ENCODE measurements at regions not wholly inside any gene's neighbourhood (a gene's known extent, or its start where the extent isn't known, plus 50 kb on each side); places are given as distances from the start of the nearest gene placed in this dataset.
A peak's percentile ranks its signal among the peaks of the same experiment; 100 is the strongest.
"Not testable (repeated sequence)": the region's sequence is repeated elsewhere in the genome, so short reads cannot be mapped to it uniquely, and the experiment has no call there.

- no peak for DNase-seq
Observed at GRCh38 chr14:29391801-29392200, 535.8 kb downstream of the PRKD1 start.

DNA sequence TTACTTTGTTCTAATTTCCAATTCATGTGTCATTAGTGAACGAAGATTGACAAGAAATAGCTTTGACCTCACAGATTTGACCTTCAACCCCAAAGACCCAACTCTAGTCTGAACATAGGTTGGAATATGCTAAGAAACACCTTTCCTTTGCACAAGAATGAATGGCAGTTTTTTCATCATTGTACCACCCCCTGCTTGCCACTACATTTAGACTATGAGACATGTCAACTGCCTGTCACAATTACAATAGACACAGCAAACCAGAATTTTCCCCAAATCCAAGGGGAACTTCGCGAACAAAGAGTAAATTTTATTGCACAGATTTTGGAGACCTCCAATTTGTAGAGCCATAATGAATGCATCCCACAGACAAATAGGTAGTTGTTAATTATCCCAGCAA is 535.4 kb downstream of the PRKD1 start:
- DNase-seq, result no peak

- DNase-seq, result no peak
Observed at GRCh38 chr14:29403091-29403490, 524.6 kb downstream of the PRKD1 start.

DNA sequence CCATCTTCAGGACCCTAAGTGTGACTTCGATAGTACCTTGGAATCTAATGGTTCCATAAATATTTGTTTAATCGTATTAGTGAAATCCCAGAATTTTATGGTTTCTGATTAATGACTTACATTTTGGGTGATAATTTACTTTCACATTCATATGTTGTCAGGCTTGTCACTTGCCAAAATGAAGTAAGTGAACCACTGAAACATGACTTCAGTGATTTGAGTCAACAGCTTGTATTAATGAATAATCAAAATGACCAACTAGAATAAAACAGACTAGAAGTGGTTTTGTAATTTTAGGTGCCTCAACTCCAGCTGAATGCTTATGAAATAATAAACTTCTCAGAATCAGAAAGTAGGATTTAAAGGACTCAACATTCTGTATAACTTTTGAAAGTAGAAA is 517.1 kb downstream of the PRKD1 start:
- no peak for DNase-seq

GRCh38 chr14:29414931-29415330 is 512.7 kb downstream of the PRKD1 start:
- not testable (repeated sequence) for DNase-seq

- DNase-seq, result no peak
Observed at GRCh38 chr14:29419736-29420135, 507.9 kb downstream of the PRKD1 start.

DNA sequence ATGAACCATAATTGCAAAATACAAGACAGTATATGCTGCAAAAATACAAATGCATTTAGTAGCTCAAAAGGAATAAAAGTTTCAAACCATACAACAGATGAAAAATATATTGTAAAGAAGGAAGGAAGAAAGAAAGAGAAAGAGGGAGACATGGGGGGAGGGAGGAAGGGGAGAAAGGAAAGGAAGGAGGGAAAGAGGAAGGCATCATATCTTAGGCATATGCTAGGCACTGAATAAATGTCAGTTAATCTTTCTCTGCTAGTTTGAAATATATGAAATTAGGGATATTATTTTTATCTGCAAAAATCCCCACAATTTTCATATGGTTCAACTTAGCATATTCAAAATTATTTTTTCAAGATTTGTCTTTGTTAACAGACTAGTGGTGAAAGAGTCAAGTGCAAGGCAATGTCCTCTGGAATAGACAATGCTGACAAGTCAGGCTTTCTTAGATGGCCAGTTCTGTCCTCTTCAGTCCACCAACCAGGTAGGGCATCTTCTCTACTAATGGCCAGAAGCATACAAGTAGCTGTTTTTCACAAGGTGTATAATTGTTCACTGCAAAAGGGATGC is 506.4 kb downstream of the PRKD1 start:
- DNase-seq, result no peak

- DNase-seq, result no peak
Observed at GRCh38 chr14:29425705-29426482, 501.8 kb downstream of the PRKD1 start.

- peak; percentile 77 for DNase-seq
Observed at GRCh38 chr14:29442696-29443095, 485.0 kb downstream of the PRKD1 start.

GRCh38 chr14:29444216-29444615 is 483.4 kb downstream of the PRKD1 start:
- DNase-seq, result no peak

DNA sequence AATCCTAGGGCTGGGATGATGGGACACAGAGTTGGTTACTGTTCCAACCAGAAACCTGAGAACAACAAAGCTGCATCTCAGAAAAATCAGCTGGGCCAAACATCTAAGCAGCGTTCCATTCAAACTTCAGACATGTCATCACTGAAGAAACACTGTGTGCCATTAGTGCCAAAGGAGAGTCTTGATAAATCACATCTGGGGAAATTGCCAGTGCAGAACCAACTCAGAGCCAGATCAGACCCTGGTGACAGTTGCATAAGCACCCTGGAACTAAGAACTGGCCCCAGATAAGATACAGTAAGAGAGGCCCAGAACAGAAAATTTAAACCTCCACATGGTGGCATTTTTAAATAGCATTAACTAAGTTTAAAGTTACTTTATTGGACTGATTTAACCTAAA is 482.8 kb downstream of the PRKD1 start:
- DNase-seq, result no peak

GRCh38 chr14:29446971-29447370 is 480.7 kb downstream of the PRKD1 start:
- DNase-seq, result no peak

DNA sequence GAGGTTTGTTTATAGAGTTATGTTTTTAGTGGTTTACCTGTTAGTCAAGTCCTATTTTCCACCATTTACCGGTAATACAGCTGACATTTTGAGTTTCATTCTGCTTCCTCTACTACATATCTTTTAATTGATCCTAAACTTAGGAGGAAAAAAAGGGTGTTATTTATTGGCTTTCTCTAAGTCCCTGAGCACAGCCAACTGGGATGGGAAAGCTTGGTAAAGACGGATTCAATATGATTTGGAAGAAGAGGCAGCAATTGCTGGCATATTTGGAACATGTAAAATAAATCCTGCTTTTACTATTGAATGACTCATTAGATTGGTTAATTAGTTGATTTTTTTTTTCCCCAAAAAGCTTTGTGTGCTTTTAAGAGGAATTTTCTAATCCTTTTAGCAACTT is 475.7 kb downstream of the PRKD1 start:
- no peak for DNase-seq

DNA sequence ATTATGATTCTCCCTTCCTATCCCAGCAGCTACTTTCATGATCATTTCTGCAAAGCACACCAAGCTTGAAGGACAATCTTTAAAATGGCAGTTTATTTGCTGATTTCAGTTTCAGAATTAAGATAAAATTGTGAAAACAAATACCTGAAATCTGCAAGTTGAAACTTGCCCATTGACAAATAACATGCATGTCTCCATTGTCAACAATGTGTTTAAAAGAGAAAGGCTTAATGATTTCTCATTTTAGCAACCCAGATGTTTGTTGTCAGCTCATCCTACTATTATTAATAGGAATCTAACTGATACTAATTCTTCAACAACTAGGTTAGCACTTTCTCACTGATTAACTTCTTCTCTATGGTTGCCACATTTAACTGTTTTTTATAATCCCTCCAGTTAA is 474.6 kb downstream of the PRKD1 start:
- DNase-seq, result no peak

DNA sequence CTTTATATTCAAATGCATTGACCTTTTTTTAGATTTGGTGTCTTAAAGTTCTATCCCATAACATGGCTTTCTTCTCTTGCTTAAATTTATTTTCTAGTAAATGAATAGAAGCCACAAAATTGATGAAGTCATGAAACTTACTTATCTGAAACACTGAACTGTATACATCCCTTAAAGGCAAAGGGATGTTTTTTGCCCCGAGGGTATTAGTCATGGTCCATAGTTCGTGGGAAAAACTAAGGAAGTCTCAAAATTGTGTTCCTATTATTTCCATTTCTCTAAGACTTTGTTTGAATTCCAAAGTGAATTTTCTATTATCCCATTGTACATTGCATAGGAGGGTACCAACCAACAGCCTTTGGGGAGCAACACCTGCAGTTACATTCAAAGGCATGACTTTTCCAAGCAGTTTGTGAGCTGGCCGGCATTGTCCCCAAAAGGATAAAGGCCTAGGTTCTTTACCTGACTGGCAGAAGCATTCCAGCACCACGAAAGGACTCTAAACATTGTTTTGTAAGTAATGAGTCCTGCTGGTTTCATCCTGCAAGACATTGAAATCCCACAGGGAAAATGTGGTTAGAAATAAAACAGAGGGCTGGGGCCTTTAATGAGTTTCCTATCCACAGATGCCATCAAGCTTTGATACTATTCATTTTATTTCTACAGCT is 473.5 kb downstream of the PRKD1 start:
- no peak for DNase-seq

GRCh38 chr14:29458547-29458946 is 469.1 kb downstream of the PRKD1 start:
- DNase-seq, result no peak

- DNase-seq, result no peak
Observed at GRCh38 chr14:29459531-29459930, 468.1 kb downstream of the PRKD1 start.

DNA sequence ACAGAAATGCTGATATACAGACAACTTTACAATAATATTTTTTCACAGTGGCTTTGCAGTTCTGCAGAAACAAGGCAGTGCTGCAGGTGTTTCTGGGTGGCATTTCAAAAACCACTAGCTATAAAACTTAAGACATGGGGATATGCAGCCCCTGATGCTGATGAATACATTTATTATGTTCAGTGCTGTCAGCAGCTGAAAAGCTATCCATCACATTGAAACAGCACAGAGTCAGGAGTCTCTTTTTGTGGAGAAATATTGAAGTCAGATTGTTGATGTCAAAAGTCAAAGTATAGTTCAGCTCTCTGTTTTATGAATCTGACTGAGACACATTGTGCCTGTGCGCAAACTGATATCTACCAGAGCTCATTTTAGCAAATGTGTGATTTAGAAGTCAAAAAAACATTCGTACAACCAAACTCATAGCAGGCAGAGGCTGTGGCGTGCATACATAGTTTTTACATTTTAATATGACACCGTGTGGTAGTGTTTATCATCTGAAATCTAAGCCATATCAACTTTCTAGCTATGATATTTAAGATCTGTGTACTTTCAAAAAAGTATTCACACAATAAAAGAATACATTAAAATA is 467.6 kb downstream of the PRKD1 start:
- no peak for DNase-seq

DNA sequence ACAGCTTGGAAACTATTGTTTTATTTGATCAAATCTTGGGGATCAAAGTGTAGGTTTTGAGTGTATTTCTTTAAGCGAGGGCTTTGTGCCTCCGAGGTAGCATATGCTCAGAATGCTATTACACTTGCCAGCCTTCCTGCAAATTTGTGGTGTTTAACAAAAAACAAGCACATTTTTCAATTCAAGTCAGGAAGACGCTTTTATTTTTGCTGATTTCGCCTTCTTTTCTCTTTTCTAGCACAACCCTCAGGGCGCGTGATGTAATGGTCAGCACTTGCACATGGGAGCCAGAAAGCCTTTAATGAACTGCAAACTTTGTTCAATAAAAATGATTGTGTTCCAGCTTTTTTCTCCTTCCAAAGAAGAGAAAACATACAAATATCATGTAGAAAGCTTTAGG is 466.5 kb downstream of the PRKD1 start:
- no peak for DNase-seq

DNA sequence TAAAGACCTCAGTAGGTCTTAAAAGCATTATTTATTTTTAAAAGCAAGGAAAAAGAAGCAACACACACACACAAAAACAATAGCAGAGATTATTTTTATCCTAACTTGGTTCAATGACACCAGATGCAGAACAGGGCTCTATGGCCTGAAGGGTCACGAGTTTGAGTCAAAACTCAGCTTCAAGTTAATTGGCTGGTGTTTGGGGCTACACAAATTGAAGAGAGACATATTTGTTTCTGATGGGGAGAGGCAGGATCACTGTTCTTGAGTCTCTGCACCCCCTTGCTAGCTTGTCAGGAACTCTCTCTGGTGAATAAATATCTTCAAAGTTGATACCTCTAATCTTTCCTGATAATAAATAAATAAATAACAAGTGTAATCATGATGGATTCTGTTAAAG is 466.1 kb downstream of the PRKD1 start:
- no peak for DNase-seq

GRCh38 chr14:29462321-29462720 is 465.3 kb downstream of the PRKD1 start:
- DNase-seq, result no peak

DNA sequence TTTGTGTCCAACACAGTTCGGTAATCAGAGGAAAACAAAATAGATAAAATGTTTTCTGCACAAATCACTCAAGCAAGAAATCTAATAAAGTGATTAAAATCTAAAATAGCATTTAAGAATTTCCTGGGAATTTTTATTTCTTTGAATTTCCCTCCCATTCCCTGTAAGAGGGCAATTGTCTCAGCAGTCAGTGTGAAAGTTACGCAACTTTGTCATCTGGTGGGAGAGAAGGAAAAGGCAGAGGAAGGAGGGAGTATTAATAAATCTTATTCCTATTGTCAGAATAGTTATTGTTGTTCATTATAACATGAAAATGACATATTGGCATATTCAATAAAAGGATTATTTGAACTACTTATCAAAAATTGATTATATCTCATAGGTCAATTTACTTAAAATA is 464.9 kb downstream of the PRKD1 start:
- DNase-seq, result no peak

GRCh38 chr14:29463727-29464395 is 463.8 kb downstream of the PRKD1 start:
- DNase-seq, result peak; percentile 27

All from dermis blood vessel endothelial cell (primary cell).